ENCODE measurements at regions not wholly inside any gene's neighbourhood (a gene's known extent, or its start where the extent isn't known, plus 50 kb on each side); places are given as distances from the start of the nearest gene placed in this dataset.

- no peak overlapping the region for H3K4me3 ChIP-seq (ENCODE audit: insufficient read depth, low read depth, low read length)
- no peaks in the 10 kb centered on the region for H3K27me3 ChIP-seq (ENCODE audit: control insufficient read depth, insufficient read depth, low read length, poor library complexity, severe bottlenecking)
- H3K27ac ChIP-seq (ENCODE audit: insufficient read depth, low read depth, low read length, poor library complexity, severe bottlenecking) = no peak overlapping the region
- no CpG with 5 or more reads among the region's 1 CpG for WGBS, 2 experiments
- no peaks in the 10 kb centered on the region for H3K4me1 ChIP-seq (ENCODE audit: control insufficient read depth, insufficient read depth, low read length)
- no peaks in the 10 kb centered on the region for H3K36me3 ChIP-seq (ENCODE audit: control insufficient read depth, insufficient read depth, low read length)
- no peaks in the 10 kb centered on the region for H3K9me3 ChIP-seq (ENCODE audit: control insufficient read depth, low read length)
Observed at GRCh38 chr4:134471569-134471968, 270.0 kb upstream of the PABPC4L start.

- 18 to 30% methylated on average over 2 of the region's 2 CpGs for WGBS, 2 experiments
- Histone ChIP-seq H3K9me3 (ENCODE audit: control insufficient read depth, low read length) (no peaks in the 10 kb centered on the region), H3K4me1 (ENCODE audit: control insufficient read depth, insufficient read depth, low read length) (no peaks in the 10 kb centered on the region), H3K4me3 (ENCODE audit: insufficient read depth, low read depth, low read length) (no peak overlapping the region), H3K27me3 (ENCODE audit: control insufficient read depth, insufficient read depth, low read length, poor library complexity, severe bottlenecking) (no peaks in the 10 kb centered on the region), H3K36me3 (ENCODE audit: control insufficient read depth, insufficient read depth, low read length) (no peaks in the 10 kb centered on the region), H3K27ac (ENCODE audit: insufficient read depth, low read depth, low read length, poor library complexity, severe bottlenecking) (no peak overlapping the region)
Observed at GRCh38 chr4:134470544-134470943, 269.0 kb upstream of the PABPC4L start.

GRCh38 chr4:134465417-134465816 is 263.8 kb upstream of the PABPC4L start:
- Histone ChIP-seq H3K4me3 (ENCODE audit: insufficient read depth, low read depth, low read length) (no peak overlapping the region), H3K9me3 (ENCODE audit: control insufficient read depth, low read length) (no peaks in the 10 kb centered on the region), H3K36me3 (ENCODE audit: control insufficient read depth, insufficient read depth, low read length) (no peaks in the 10 kb centered on the region), H3K27me3 (ENCODE audit: control insufficient read depth, insufficient read depth, low read length, poor library complexity, severe bottlenecking) (no peaks in the 10 kb centered on the region), H3K27ac (ENCODE audit: insufficient read depth, low read depth, low read length, poor library complexity, severe bottlenecking) (no peak overlapping the region), H3K4me1 (ENCODE audit: control insufficient read depth, insufficient read depth, low read length) (no peaks in the 10 kb centered on the region)

GRCh38 chr4:134463771-134464170 is 262.2 kb upstream of the PABPC4L start:
- 85 to 95% methylated on average over 3 to 5 of the region's 5 CpGs for WGBS, 2 experiments
- no peak overlapping the region for H3K4me3 ChIP-seq (ENCODE audit: insufficient read depth, low read depth, low read length)
- no peaks in the 10 kb centered on the region for H3K4me1 ChIP-seq (ENCODE audit: control insufficient read depth, insufficient read depth, low read length)
- H3K36me3 ChIP-seq (ENCODE audit: control insufficient read depth, insufficient read depth, low read length) = no peaks in the 10 kb centered on the region
- H3K9me3 ChIP-seq (ENCODE audit: control insufficient read depth, low read length) = no peaks in the 10 kb centered on the region
- H3K27ac ChIP-seq (ENCODE audit: insufficient read depth, low read depth, low read length, poor library complexity, severe bottlenecking) = no peak overlapping the region
- no peaks in the 10 kb centered on the region for H3K27me3 ChIP-seq (ENCODE audit: control insufficient read depth, insufficient read depth, low read length, poor library complexity, severe bottlenecking)

GRCh38 chr4:134426821-134427220 is 225.2 kb upstream of the PABPC4L start:
- Histone ChIP-seq H3K27ac (ENCODE audit: insufficient read depth, low read depth, low read length, poor library complexity, severe bottlenecking) (no peak overlapping the region), H3K4me3 (ENCODE audit: insufficient read depth, low read depth, low read length) (no peak overlapping the region), H3K36me3 (ENCODE audit: control insufficient read depth, insufficient read depth, low read length) (no peaks in the 10 kb centered on the region), H3K4me1 (ENCODE audit: control insufficient read depth, insufficient read depth, low read length) (no peaks in the 10 kb centered on the region), H3K27me3 (ENCODE audit: control insufficient read depth, insufficient read depth, low read length, poor library complexity, severe bottlenecking) (no peaks in the 10 kb centered on the region), H3K9me3 (ENCODE audit: control insufficient read depth, low read length) (no peaks in the 10 kb centered on the region)
- 89% methylated on average over 1 of the region's 1 CpG; no CpG with 5 or more reads in 1 of the 2 experiments for WGBS, 2 experiments

GRCh38 chr4:134425756-134426155 is 224.2 kb upstream of the PABPC4L start:
- Histone ChIP-seq H3K4me1 (ENCODE audit: control insufficient read depth, insufficient read depth, low read length) (no peaks in the 10 kb centered on the region), H3K27ac (ENCODE audit: insufficient read depth, low read depth, low read length, poor library complexity, severe bottlenecking) (no peak overlapping the region), H3K36me3 (ENCODE audit: control insufficient read depth, insufficient read depth, low read length) (no peaks in the 10 kb centered on the region), H3K27me3 (ENCODE audit: control insufficient read depth, insufficient read depth, low read length, poor library complexity, severe bottlenecking) (no peaks in the 10 kb centered on the region), H3K4me3 (ENCODE audit: insufficient read depth, low read depth, low read length) (no peak overlapping the region), H3K9me3 (ENCODE audit: control insufficient read depth, low read length) (no peaks in the 10 kb centered on the region)
- 0 to 67% methylated on average over 1 to 3 of the region's 3 CpGs for WGBS, 2 experiments

GRCh38 chr4:134422776-134423175 is 221.2 kb upstream of the PABPC4L start:
- H3K27me3 ChIP-seq (ENCODE audit: control insufficient read depth, insufficient read depth, low read length, poor library complexity, severe bottlenecking) = no peaks in the 10 kb centered on the region
- no peaks in the 10 kb centered on the region for H3K4me1 ChIP-seq (ENCODE audit: control insufficient read depth, insufficient read depth, low read length)
- no peaks in the 10 kb centered on the region for H3K9me3 ChIP-seq (ENCODE audit: control insufficient read depth, low read length)
- no peak overlapping the region for H3K4me3 ChIP-seq (ENCODE audit: insufficient read depth, low read depth, low read length)
- WGBS, 2 experiments = 100% methylated on average over 1 of the region's 1 CpG
- no peak overlapping the region for H3K27ac ChIP-seq (ENCODE audit: insufficient read depth, low read depth, low read length, poor library complexity, severe bottlenecking)
- no peaks in the 10 kb centered on the region for H3K36me3 ChIP-seq (ENCODE audit: control insufficient read depth, insufficient read depth, low read length)

- WGBS, 2 experiments = 95 to 97% methylated on average over 2 to 3 of the region's 3 CpGs
- Histone ChIP-seq H3K27me3 (ENCODE audit: control insufficient read depth, insufficient read depth, low read length, poor library complexity, severe bottlenecking) (no peaks in the 10 kb centered on the region), H3K4me3 (ENCODE audit: insufficient read depth, low read depth, low read length) (no peak overlapping the region), H3K36me3 (ENCODE audit: control insufficient read depth, insufficient read depth, low read length) (no peaks in the 10 kb centered on the region), H3K4me1 (ENCODE audit: control insufficient read depth, insufficient read depth, low read length) (no peaks in the 10 kb centered on the region), H3K9me3 (ENCODE audit: control insufficient read depth, low read length) (no peaks in the 10 kb centered on the region), H3K27ac (ENCODE audit: insufficient read depth, low read depth, low read length, poor library complexity, severe bottlenecking) (no peak overlapping the region)
Observed at GRCh38 chr4:134421734-134422133, 220.1 kb upstream of the PABPC4L start.

GRCh38 chr4:134408897-134409296 is 207.3 kb upstream of the PABPC4L start:
- H3K36me3 ChIP-seq (ENCODE audit: control insufficient read depth, insufficient read depth, low read length) = no peaks in the 10 kb centered on the region
- H3K4me3 ChIP-seq (ENCODE audit: insufficient read depth, low read depth, low read length) = no peak overlapping the region
- no peak overlapping the region for H3K27ac ChIP-seq (ENCODE audit: insufficient read depth, low read depth, low read length, poor library complexity, severe bottlenecking)
- no peaks in the 10 kb centered on the region for H3K4me1 ChIP-seq (ENCODE audit: control insufficient read depth, insufficient read depth, low read length)
- 93 to 97% methylated on average over 2 of the region's 2 CpGs for WGBS, 2 experiments
- no peaks in the 10 kb centered on the region for H3K9me3 ChIP-seq (ENCODE audit: control insufficient read depth, low read length)
- no peaks in the 10 kb centered on the region for H3K27me3 ChIP-seq (ENCODE audit: control insufficient read depth, insufficient read depth, low read length, poor library complexity, severe bottlenecking)

GRCh38 chr4:134401798-134402197 is 200.2 kb upstream of the PABPC4L start:
- Histone ChIP-seq H3K9me3 (ENCODE audit: control insufficient read depth, low read length) (no peaks in the 10 kb centered on the region), H3K4me3 (ENCODE audit: insufficient read depth, low read depth, low read length) (no peak overlapping the region)
- WGBS, 2 experiments = 62 to 75% methylated on average over 2 of the region's 2 CpGs

GRCh38 chr4:134393592-134393991 is 192.0 kb upstream of the PABPC4L start:
- Histone ChIP-seq H3K27me3 (ENCODE audit: control insufficient read depth, insufficient read depth, low read length, poor library complexity, severe bottlenecking) (no peaks in the 10 kb centered on the region), H3K9me3 (ENCODE audit: control insufficient read depth, low read length) (no peaks in the 10 kb centered on the region), H3K27ac (ENCODE audit: insufficient read depth, low read depth, low read length, poor library complexity, severe bottlenecking) (no peak overlapping the region), H3K36me3 (ENCODE audit: control insufficient read depth, insufficient read depth, low read length) (no peaks in the 10 kb centered on the region), H3K4me3 (ENCODE audit: insufficient read depth, low read depth, low read length) (no peak overlapping the region), H3K4me1 (ENCODE audit: control insufficient read depth, insufficient read depth, low read length) (no peaks in the 10 kb centered on the region)
- WGBS, 2 experiments = 97 to 100% methylated on average over 1 to 2 of the region's 2 CpGs

More at GRCh38 chr4:134401798-134402197, 200.2 kb upstream of the PABPC4L start:
- no peak overlapping the region for H3K27ac ChIP-seq (ENCODE audit: insufficient read depth, low read depth, low read length, poor library complexity, severe bottlenecking)
- H3K27me3 ChIP-seq (ENCODE audit: control insufficient read depth, insufficient read depth, low read length, poor library complexity, severe bottlenecking) = no peaks in the 10 kb centered on the region
- no peaks in the 10 kb centered on the region for H3K36me3 ChIP-seq (ENCODE audit: control insufficient read depth, insufficient read depth, low read length)
- no peaks in the 10 kb centered on the region for H3K4me1 ChIP-seq (ENCODE audit: control insufficient read depth, insufficient read depth, low read length)

All from ectodermal cell (in vitro differentiated cells).